ENCODE measurements at regions not wholly inside any gene's neighbourhood (a gene's known extent, or its start where the extent isn't known, plus 50 kb on each side); places are given as distances from the start of the nearest gene placed in this dataset.

- Mint-ChIP-seq H3K36me3 (ENCODE audit: insufficient read depth) (no peaks in the 10 kb centered on the region), H3K27ac (ENCODE audit: low read depth) (no peak overlapping the region), H3K27me3 (peaks cover 35% of the 10 kb centered on the region), H3K9me3 (peaks cover 7% of the 10 kb centered on the region), H3K4me1 (no peaks in the 10 kb centered on the region), H3K4me3 (no peak overlapping the region)
- DNase-seq (ENCODE audit: low spot score in 2 of 2) (no peak), ATAC-seq (replicated peaks; ENCODE audit: extremely low read depth, poor library complexity, severe bottlenecking) (no peak)
These were observed 220.4 kb upstream of the CWC22 start for GRCh38 chr2:180227461-180227860.

- ATAC-seq (replicated peaks; ENCODE audit: extremely low read depth, poor library complexity, severe bottlenecking), result no peak
These were observed 218.0 kb upstream of the CWC22 start for GRCh38 chr2:180225118-180225517.

GRCh38 chr2:180222644-180223043, 215.5 kb upstream of the CWC22 start:
- H3K9me3 Mint-ChIP-seq, result peaks cover 7% of the 10 kb centered on the region
- DNase-seq (ENCODE audit: low spot score in 2 of 2), result no peak
- no peaks in the 10 kb centered on the region for H3K4me1 Mint-ChIP-seq
- no peaks in the 10 kb centered on the region for H3K36me3 Mint-ChIP-seq (ENCODE audit: insufficient read depth)
- ATAC-seq (replicated peaks; ENCODE audit: extremely low read depth, poor library complexity, severe bottlenecking), result no peak
- no peak overlapping the region for H3K4me3 Mint-ChIP-seq
- H3K27ac Mint-ChIP-seq (ENCODE audit: low read depth), result no peak overlapping the region
- peaks cover 40% of the 10 kb centered on the region for H3K27me3 Mint-ChIP-seq

More at GRCh38 chr2:180225118-180225517, 218.0 kb upstream of the CWC22 start:
- DNase-seq (ENCODE audit: low spot score in 2 of 2), result no peak
- H3K36me3 Mint-ChIP-seq (ENCODE audit: insufficient read depth), result no peaks in the 10 kb centered on the region
- no peak overlapping the region for H3K27ac Mint-ChIP-seq (ENCODE audit: low read depth)
- peaks cover 7% of the 10 kb centered on the region for H3K9me3 Mint-ChIP-seq
- no peaks in the 10 kb centered on the region for H3K4me1 Mint-ChIP-seq
- H3K27me3 Mint-ChIP-seq, result peaks cover 40% of the 10 kb centered on the region
- H3K4me3 Mint-ChIP-seq, result no peak overlapping the region

GRCh38 chr2:180219491-180219890, 212.4 kb upstream of the CWC22 start:
- Mint-ChIP-seq H3K27me3 (peaks cover 47% of the 10 kb centered on the region), H3K4me1 (no peaks in the 10 kb centered on the region), H3K36me3 (ENCODE audit: insufficient read depth) (no peaks in the 10 kb centered on the region), H3K9me3 (peaks cover 6% of the 10 kb centered on the region), H3K4me3 (no peak overlapping the region), H3K27ac (ENCODE audit: low read depth) (no peak overlapping the region)
- DNase-seq (ENCODE audit: low spot score in 2 of 2), result no peak
- ATAC-seq (replicated peaks; ENCODE audit: extremely low read depth, poor library complexity, severe bottlenecking), result no peak

GRCh38 chr2:180208841-180209240, 201.7 kb upstream of the CWC22 start:
- no peak overlapping the region for H3K4me3 Mint-ChIP-seq
- ATAC-seq (replicated peaks; ENCODE audit: extremely low read depth, poor library complexity, severe bottlenecking) (no peak), DNase-seq (ENCODE audit: low spot score in 2 of 2) (no peak)
- H3K4me1 Mint-ChIP-seq, result no peaks in the 10 kb centered on the region
- H3K36me3 Mint-ChIP-seq (ENCODE audit: insufficient read depth), result no peaks in the 10 kb centered on the region
- H3K27me3 Mint-ChIP-seq, result peaks cover 41% of the 10 kb centered on the region
- no peaks in the 10 kb centered on the region for H3K9me3 Mint-ChIP-seq
- no peak overlapping the region for H3K27ac Mint-ChIP-seq (ENCODE audit: low read depth)

- no peaks in the 10 kb centered on the region for H3K9me3 Mint-ChIP-seq
- DNase-seq (ENCODE audit: low spot score in 2 of 2) (no peak), ATAC-seq (replicated peaks; ENCODE audit: extremely low read depth, poor library complexity, severe bottlenecking) (no peak)
- H3K4me3 Mint-ChIP-seq, result no peak overlapping the region
- no peak overlapping the region for H3K27ac Mint-ChIP-seq (ENCODE audit: low read depth)
- H3K4me1 Mint-ChIP-seq, result no peaks in the 10 kb centered on the region
- H3K36me3 Mint-ChIP-seq (ENCODE audit: insufficient read depth), result no peaks in the 10 kb centered on the region
- peaks cover 28% of the 10 kb centered on the region for H3K27me3 Mint-ChIP-seq
These were observed 198.6 kb upstream of the CWC22 start for GRCh38 chr2:180205621-180206235.

GRCh38 chr2:180203972-180204371, 196.9 kb upstream of the CWC22 start:
- Mint-ChIP-seq H3K27me3 (peaks cover 23% of the 10 kb centered on the region), H3K9me3 (no peaks in the 10 kb centered on the region), H3K27ac (ENCODE audit: low read depth) (no peak overlapping the region), H3K36me3 (ENCODE audit: insufficient read depth) (no peaks in the 10 kb centered on the region), H3K4me1 (no peaks in the 10 kb centered on the region), H3K4me3 (no peak overlapping the region)
- ATAC-seq (replicated peaks; ENCODE audit: extremely low read depth, poor library complexity, severe bottlenecking) (no peak), DNase-seq (ENCODE audit: low spot score in 2 of 2) (no peak)

GRCh38 chr2:180202467-180202951, 195.4 kb upstream of the CWC22 start:
- Mint-ChIP-seq H3K27me3 (peaks cover 11% of the 10 kb centered on the region), H3K27ac (ENCODE audit: low read depth) (no peak overlapping the region), H3K9me3 (no peaks in the 10 kb centered on the region), H3K4me3 (no peak overlapping the region), H3K4me1 (no peaks in the 10 kb centered on the region), H3K36me3 (ENCODE audit: insufficient read depth) (no peaks in the 10 kb centered on the region)
- ATAC-seq (replicated peaks; ENCODE audit: extremely low read depth, poor library complexity, severe bottlenecking) (no peak), DNase-seq (ENCODE audit: low spot score in 2 of 2) (no peak)

- H3K4me3 Mint-ChIP-seq, result peak overlapping the region; percentile 48
- ATAC-seq (replicated peaks; ENCODE audit: extremely low read depth, poor library complexity, severe bottlenecking), result no peak
- no peak for DNase-seq (ENCODE audit: low spot score in 2 of 2)
- H3K27ac Mint-ChIP-seq (ENCODE audit: low read depth), result no peak overlapping the region
- peaks cover 10% of the 10 kb centered on the region for H3K27me3 Mint-ChIP-seq
- H3K4me1 Mint-ChIP-seq, result no peaks in the 10 kb centered on the region
- no peaks in the 10 kb centered on the region for H3K9me3 Mint-ChIP-seq
- no peaks in the 10 kb centered on the region for H3K36me3 Mint-ChIP-seq (ENCODE audit: insufficient read depth)
These were observed 189.4 kb upstream of the CWC22 start for GRCh38 chr2:180196419-180196977.

GRCh38 chr2:180195847-180196246, 188.8 kb upstream of the CWC22 start:
- H3K27ac Mint-ChIP-seq (ENCODE audit: low read depth), result no peak overlapping the region
- H3K27me3 Mint-ChIP-seq, result peaks cover 10% of the 10 kb centered on the region
- no peaks in the 10 kb centered on the region for H3K9me3 Mint-ChIP-seq
- no peaks in the 10 kb centered on the region for H3K4me1 Mint-ChIP-seq
- H3K4me3 Mint-ChIP-seq, result no peak overlapping the region
- H3K36me3 Mint-ChIP-seq (ENCODE audit: insufficient read depth), result no peaks in the 10 kb centered on the region
- DNase-seq (ENCODE audit: low spot score in 2 of 2) (no peak), ATAC-seq (replicated peaks; ENCODE audit: extremely low read depth, poor library complexity, severe bottlenecking) (no peak)

GRCh38 chr2:180191432-180192124, 184.5 kb upstream of the CWC22 start:
- Mint-ChIP-seq H3K27me3 (peaks cover 16% of the 10 kb centered on the region), H3K27ac (ENCODE audit: low read depth) (no peak overlapping the region), H3K36me3 (ENCODE audit: insufficient read depth) (no peaks in the 10 kb centered on the region), H3K4me3 (no peak overlapping the region), H3K9me3 (no peaks in the 10 kb centered on the region), H3K4me1 (no peaks in the 10 kb centered on the region)
- DNase-seq (ENCODE audit: low spot score in 2 of 2) (no peak), ATAC-seq (replicated peaks; ENCODE audit: extremely low read depth, poor library complexity, severe bottlenecking) (no peak)

- peaks cover 16% of the 10 kb centered on the region for H3K27me3 Mint-ChIP-seq
- no peak for ATAC-seq (replicated peaks; ENCODE audit: extremely low read depth, poor library complexity, severe bottlenecking)
- H3K4me3 Mint-ChIP-seq, result no peak overlapping the region
- H3K4me1 Mint-ChIP-seq, result no peaks in the 10 kb centered on the region
- H3K9me3 Mint-ChIP-seq, result no peaks in the 10 kb centered on the region
- no peak overlapping the region for H3K27ac Mint-ChIP-seq (ENCODE audit: low read depth)
- no peaks in the 10 kb centered on the region for H3K36me3 Mint-ChIP-seq (ENCODE audit: insufficient read depth)
- no peak for DNase-seq (ENCODE audit: low spot score in 2 of 2)
These were observed 183.8 kb upstream of the CWC22 start for GRCh38 chr2:180190851-180191250.

GRCh38 chr2:180187611-180188010, 180.5 kb upstream of the CWC22 start:
- Mint-ChIP-seq H3K36me3 (ENCODE audit: insufficient read depth) (no peaks in the 10 kb centered on the region), H3K27me3 (peaks cover 7% of the 10 kb centered on the region), H3K4me1 (no peaks in the 10 kb centered on the region), H3K9me3 (no peaks in the 10 kb centered on the region), H3K27ac (ENCODE audit: low read depth) (no peak overlapping the region), H3K4me3 (no peak overlapping the region)
- no peak for DNase-seq (ENCODE audit: low spot score in 2 of 2)
- ATAC-seq (replicated peaks; ENCODE audit: extremely low read depth, poor library complexity, severe bottlenecking), result no peak

All from central memory CD8-positive, alpha-beta T cell (primary cell).